Thyroid gland (tissue), 4 donors: ENCODE measurements at regions not wholly inside any gene's neighbourhood (a gene's known extent, or its start where the extent isn't known, plus 50 kb on each side); places are given as distances from the start of the nearest gene placed in this dataset.

ENCODE experiments used
- DNase-seq, 2 donors: peaks; one replicate each; pipeline ENCODE4 v3.0.0-alpha.2; 2019
- H3K27ac ChIP-seq, 3 donors: fragments of 200-600 bp; sonication (generic); 1 replicate in 2 of 3; 2 replicates in 1 of 3; pipeline ENCODE4 v1.5.1; 2016 to 2019; ENCODE audit warnings: mild to moderate bottlenecking in 1 of 3, moderate library complexity in 1 of 3
- H3K27me3 ChIP-seq: fragments of 200-600 bp; sonication (generic); one replicate; pipeline ENCODE4 v1.5.1; 2019
- H3K36me3 ChIP-seq, 2 donors: fragments of 200-600 bp; sonication (generic); one replicate each; pipeline ENCODE4 v1.5.1; 2016 to 2019
- H3K4me1 ChIP-seq, 2 donors: fragments of 200-600 bp; sonication (generic); one replicate each; pipeline ENCODE4 v1.5.1; 2017 to 2019
- H3K4me3 ChIP-seq, 3 donors: fragments of 200-600 bp; sonication (generic); replicated peaks in 1 of 3; 1 replicate in 2 of 3; 2 replicates in 1 of 3; pipeline ENCODE4 v1.5.1; 2016; ENCODE audit warnings: mild to moderate bottlenecking in 1 of 3
- H3K9me3 ChIP-seq: fragments of 200-600 bp; sonication (generic); one replicate; pipeline ENCODE4 v1.5.1; 2017
- CTCF ChIP-seq, 6 experiments: fragments of 200-600 bp in 3 of 6; fragments of 450-650 bp in 3 of 6; sonication (generic) in 3 of 6; IDR thresholded peaks; one replicate each; pipeline ENCODE4 v1.5.1; 2016 to 2019; ENCODE audit warnings: antibody characterized with exemption in 6 of 6, mild to moderate bottlenecking in 2 of 6, inconsistent platforms in 1 of 6, moderate library complexity in 1 of 6
- POLR2A ChIP-seq, 2 donors: fragments of 450-650 bp; IDR thresholded peaks; one replicate each; pipeline ENCODE4 v1.6.1; 2017; ENCODE audit warnings: antibody characterized with exemption in 2 of 2, mild to moderate bottlenecking in 2 of 2, moderate library complexity in 1 of 2
- WGBS, 2 donors: methylation state at CpG; one replicate each; pipeline ENCODE4 v1.1.5; 2017; 5-methylcytosine and 5-hydroxymethylcytosine counted together
- intact Hi-C: fragments of 100-400 bp; cut with DNase I; formaldehyde crosslinking; loops from one replicate; pipeline ENCODE4 v1.15.1; 2023

DNA sequence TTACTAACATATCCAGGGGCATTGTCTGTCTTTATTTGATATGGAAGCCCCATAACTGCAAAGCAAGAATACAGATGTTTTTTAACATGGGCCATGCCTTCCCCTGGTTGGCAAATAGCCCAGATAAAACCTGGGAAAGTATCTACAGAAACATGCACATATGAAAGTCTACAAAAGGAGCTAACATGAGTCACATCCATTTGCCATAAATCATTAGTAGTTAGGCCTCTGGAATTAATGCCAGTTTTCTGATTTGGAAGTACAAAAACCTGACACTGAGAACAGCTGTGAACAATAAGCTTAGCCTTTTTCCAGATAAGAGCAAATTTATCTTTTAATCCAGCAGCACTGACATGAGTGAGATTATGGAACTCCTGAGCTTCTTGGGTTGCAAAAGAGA lies 418.0 kb upstream of the IMPG1 start:
- H3K9me3 ChIP-seq = no peaks in the 10 kb centered on the region
- no peak overlapping the region for H3K4me3 ChIP-seq
- no peak overlapping the region for H3K27ac ChIP-seq
- H3K27me3 ChIP-seq = no peaks in the 10 kb centered on the region
- DNase-seq = no peak
- H3K36me3 ChIP-seq = no peaks in the 10 kb centered on the region
- intact Hi-C loops = no loop called here
- TF ChIP-seq CTCF (IDR thresholded peaks at IDR 0.05) (no peak), POLR2A (IDR thresholded peaks at IDR 0.05) (no peak)
- H3K4me1 ChIP-seq = no peaks in the 10 kb centered on the region

DNA sequence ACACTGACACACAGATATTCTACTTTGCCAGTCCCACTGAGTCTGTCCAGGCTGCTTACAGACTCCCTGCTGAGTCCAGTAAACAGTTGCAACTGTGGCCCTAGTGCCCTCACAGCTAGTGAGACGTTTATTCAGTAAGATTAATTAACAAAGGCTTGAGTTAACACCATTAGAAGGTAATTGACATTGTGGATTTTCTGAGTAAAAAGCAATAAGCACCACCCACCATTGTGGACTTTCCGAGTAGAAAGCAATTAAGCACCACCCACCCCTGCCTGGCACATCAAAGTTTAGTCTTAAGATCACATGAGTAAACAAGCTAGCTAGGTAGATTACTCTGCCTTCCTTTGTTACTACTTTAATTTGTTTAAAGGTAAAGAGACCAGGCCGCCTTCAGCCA lies 408.6 kb upstream of the IMPG1 start:
- Histone ChIP-seq H3K36me3 (no peaks in the 10 kb centered on the region), H3K4me1 (no peaks in the 10 kb centered on the region), H3K4me3 (no peak overlapping the region), H3K27ac (no peak overlapping the region), H3K27me3 (no peaks in the 10 kb centered on the region), H3K9me3 (no peaks in the 10 kb centered on the region)
- no peak for DNase-seq
- TF ChIP-seq POLR2A (IDR thresholded peaks at IDR 0.05) (no peak), CTCF (IDR thresholded peaks at IDR 0.05) (no peak)
- WGBS, 2 donors = 23 to 26% methylated on average over 3 of the region's 3 CpGs
- intact Hi-C loops = no loop called here

DNA sequence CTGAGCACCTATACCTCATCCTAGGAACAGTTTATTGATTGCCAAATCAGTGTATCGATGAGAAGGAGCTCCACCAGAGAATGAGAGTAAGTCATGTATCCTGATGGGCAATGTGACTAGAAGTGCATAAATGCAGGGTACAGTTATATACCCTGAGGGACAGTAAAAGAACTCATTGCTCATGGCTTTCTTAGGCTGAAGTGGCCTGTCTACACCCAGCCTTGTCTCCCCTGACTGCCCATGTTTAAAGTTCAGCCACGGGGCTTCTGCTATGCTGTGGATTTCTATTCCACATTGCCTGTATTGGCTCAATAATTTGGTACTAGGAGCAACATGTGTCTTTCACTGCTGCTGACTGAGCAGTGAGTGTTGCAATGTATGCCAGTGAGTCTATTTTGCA lies 400.4 kb upstream of the IMPG1 start:
- no peaks in the 10 kb centered on the region for H3K27me3 ChIP-seq
- DNase-seq = no peak
- intact Hi-C loops = no loop called here
- H3K36me3 ChIP-seq = no peaks in the 10 kb centered on the region
- no peaks in the 10 kb centered on the region for H3K9me3 ChIP-seq
- 74 to 83% methylated on average over 2 of the region's 2 CpGs for WGBS, 2 donors
- no peaks in the 10 kb centered on the region for H3K4me1 ChIP-seq
- H3K27ac ChIP-seq = no peak overlapping the region
- no peak overlapping the region for H3K4me3 ChIP-seq
- no peak for TF ChIP-seq CTCF (IDR thresholded peaks at IDR 0.05)
- TF ChIP-seq POLR2A (IDR thresholded peaks at IDR 0.05) = no peak

- Histone ChIP-seq H3K9me3 (no peaks in the 10 kb centered on the region), H3K4me1 (no peaks in the 10 kb centered on the region), H3K36me3 (no peaks in the 10 kb centered on the region), H3K27ac (no peak overlapping the region), H3K4me3 (no peak overlapping the region), H3K27me3 (no peaks in the 10 kb centered on the region)
- 83% methylated on average over 4 of the region's 4 CpGs for WGBS, 2 donors
- no peak for DNase-seq
- intact Hi-C loops = no loop called here
- TF ChIP-seq POLR2A (IDR thresholded peaks at IDR 0.05) (no peak), CTCF (IDR thresholded peaks at IDR 0.05) (no peak)
Observed at GRCh38 chr6:76466286-76466685, 393.8 kb upstream of the IMPG1 start.

DNA sequence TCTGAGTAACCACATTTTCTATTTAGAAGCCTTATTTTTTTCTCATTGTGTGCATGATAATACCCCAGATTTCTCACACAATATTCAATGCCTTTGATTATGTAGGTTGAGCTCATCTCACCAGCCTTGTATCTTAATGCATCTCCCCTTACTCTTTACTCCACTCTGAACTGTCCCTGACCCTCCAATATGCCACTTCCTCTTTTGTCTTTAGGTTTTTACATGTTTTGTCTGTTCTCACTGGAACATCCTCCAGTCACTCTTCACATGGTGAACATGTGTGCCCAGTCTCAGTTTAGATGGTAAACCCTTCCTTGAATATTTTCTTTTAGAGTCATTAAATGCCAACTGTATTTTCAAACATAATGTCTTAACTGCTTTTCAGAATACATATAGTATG lies 392.9 kb upstream of the IMPG1 start:
- H3K27me3 ChIP-seq = no peaks in the 10 kb centered on the region
- TF ChIP-seq POLR2A (IDR thresholded peaks at IDR 0.05) = no peak
- TF ChIP-seq CTCF (IDR thresholded peaks at IDR 0.05) = no peak
- no peak overlapping the region for H3K27ac ChIP-seq
- intact Hi-C loops = no loop called here
- no peaks in the 10 kb centered on the region for H3K9me3 ChIP-seq
- no peak for DNase-seq
- H3K36me3 ChIP-seq = no peaks in the 10 kb centered on the region
- H3K4me3 ChIP-seq = no peak overlapping the region
- no peaks in the 10 kb centered on the region for H3K4me1 ChIP-seq
